CD4-positive, alpha-beta T cell (primary cell): ENCODE measurements at regions not wholly inside any gene's neighbourhood (a gene's known extent, or its start where the extent isn't known, plus 50 kb on each side); places are given as distances from the start of the nearest gene placed in this dataset.

Experiments used
- ATAC-seq: fragments of 200-7000 bp; cut with Tn5 transposase; one replicate; pipeline ENCODE4 v1.10.0; 2022; ENCODE audit warnings: mild to moderate bottlenecking; ENCODE audit not compliant: poor library complexity
- CTCF ChIA-PET: fragments of 350-600 bp; sonication (Branson Sonifier 250); formaldehyde crosslinking; loops from one replicate; lab custom pipeline; 2021; ENCODE audit warnings: antibody characterized with exemption, inconsistent platforms; lab: Charles Lee
- POLR2A ChIA-PET: fragments of 350-600 bp; sonication (Branson Sonifier 250); formaldehyde crosslinking; loops from one replicate; lab custom pipeline; 2021; ENCODE audit warnings: antibody characterized with exemption, inconsistent platforms; lab: Charles Lee
- DNase-seq, 14 experiments: peaks; one replicate each; pipeline ENCODE4 v3.0.0-alpha.2; 2013 to 2020; ENCODE audit warnings: mixed read lengths in 2 of 14
- H3K27ac ChIP-seq, 2 donors: one replicate each; pipeline versions ENCODE4 v1.5.1 to v1.7.0; 2013; ENCODE audit warnings: low read length in 2 of 2, low read depth in 1 of 2, mild to moderate bottlenecking in 1 of 2
- H3K27me3 ChIP-seq, 2 experiments: 1 replicate in 1 of 2; 2 replicates in 1 of 2; pipeline versions ENCODE4 v1.6.1 to v1.7.0; 2013; ENCODE audit warnings: low read length in 2 of 2, control low read depth in 1 of 2, mild to moderate bottlenecking in 1 of 2, moderate library complexity in 1 of 2; ENCODE audit not compliant: insufficient read depth in 2 of 2, control insufficient read depth in 1 of 2
- H3K36me3 ChIP-seq: one replicate; pipeline ENCODE4 v1.6.1; 2013; ENCODE audit warnings: low read length, control low read depth; ENCODE audit not compliant: insufficient read depth
- H3K4me1 ChIP-seq: one replicate; pipeline ENCODE4 v1.6.1; 2013; ENCODE audit warnings: low read length, control low read depth; ENCODE audit not compliant: insufficient read depth
- H3K4me3 ChIP-seq: one replicate; pipeline ENCODE4 v1.5.1; 2013; ENCODE audit warnings: mild to moderate bottlenecking, low read length, moderate library complexity
- H3K9me3 ChIP-seq, 2 experiments: 1 replicate in 1 of 2; 2 replicates in 1 of 2; pipeline versions ENCODE4 v1.6.1 to v1.7.0; 2013; ENCODE audit warnings: low read length in 2 of 2, mild to moderate bottlenecking in 2 of 2, control low read depth in 1 of 2, moderate library complexity in 1 of 2; ENCODE audit not compliant: control insufficient read depth in 1 of 2, insufficient read depth in 1 of 2
- H3K27ac Mint-ChIP-seq: one replicate; pipeline ENCODE4 v1.8.0; 2020; ENCODE audit warnings: mixed read lengths
- H3K27me3 Mint-ChIP-seq: one replicate; pipeline ENCODE4 v1.8.0; 2021; ENCODE audit warnings: mixed read lengths
- H3K36me3 Mint-ChIP-seq: one replicate; pipeline ENCODE4 v1.8.0; 2021; ENCODE audit warnings: low read depth, mixed read lengths
- H3K4me1 Mint-ChIP-seq: one replicate; pipeline ENCODE4 v1.8.0; 2021; ENCODE audit warnings: low read depth, mixed read lengths
- H3K4me3 Mint-ChIP-seq: one replicate; pipeline ENCODE4 v1.8.0; 2020; ENCODE audit warnings: mild to moderate bottlenecking, mixed read lengths
- H3K9me3 Mint-ChIP-seq: one replicate; pipeline ENCODE4 v1.8.0; 2020; ENCODE audit warnings: mixed read lengths
- CTCF ChIP-seq: fragments of 200-600 bp; IDR thresholded peaks from one replicate; pipeline ENCODE4 v1.8.0; 2022; ENCODE audit warnings: antibody characterized with exemption, mild to moderate bottlenecking
- intact Hi-C, 2 experiments: fragments of 100-400 bp; cut with DNase I in 1 of 2; cut with micrococcal nuclease in 1 of 2; formaldehyde crosslinking; loops; one replicate each; pipeline versions ENCODE4 v1.15.1 to v1.9.0; 2023 to 2025; cut with DNase I, micrococcal nuclease

DNA sequence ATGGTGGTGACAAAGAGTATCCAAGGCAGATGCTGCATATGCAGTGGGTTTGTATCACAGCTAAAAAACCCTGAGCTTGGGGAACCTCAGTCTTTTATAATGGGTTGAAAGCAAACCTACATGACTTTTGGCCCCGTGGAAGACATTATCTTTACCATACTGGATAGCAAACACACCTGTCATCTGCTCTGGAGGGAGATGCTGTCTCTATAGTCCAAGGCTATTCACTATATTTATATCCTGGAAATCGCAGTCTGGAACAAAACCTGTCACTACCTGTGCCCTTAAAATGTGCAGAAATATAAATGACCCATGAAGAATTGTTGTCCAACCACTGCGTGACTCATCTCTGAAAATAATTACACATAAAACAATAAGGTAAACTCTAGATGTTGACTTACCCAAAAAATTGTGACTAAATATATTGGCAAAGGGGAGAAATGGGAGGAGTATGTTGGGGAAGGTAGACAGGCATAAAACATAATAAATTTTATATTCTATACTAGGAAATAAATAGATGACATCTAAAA, 121.0 kb upstream of the CXADR start:
- H3K27me3 ChIP-seq, result peaks cover 0 to 6% of the 10 kb centered on the region in 2 experiments
- Mint-ChIP-seq H3K4me1 (no peaks in the 10 kb centered on the region), H3K4me3 (no peak overlapping the region), H3K27me3 (peaks cover 8% of the 10 kb centered on the region), H3K36me3 (no peaks in the 10 kb centered on the region), H3K27ac (no peak overlapping the region), H3K9me3 (no peaks in the 10 kb centered on the region)
- ATAC-seq (no peak), DNase-seq (no peak)
- POLR2A ChIA-PET, result no interaction called here
- no peaks in the 10 kb centered on the region for H3K4me1 ChIP-seq
- no peak overlapping the region for H3K4me3 ChIP-seq
- no peak for TF ChIP-seq CTCF
- H3K36me3 ChIP-seq, result no peaks in the 10 kb centered on the region
- CTCF ChIA-PET, result no interaction called here
- no peaks in the 10 kb centered on the region for H3K9me3 ChIP-seq
- intact Hi-C loops, result no loop called here
- H3K27ac ChIP-seq, result no peak overlapping the region

DNA sequence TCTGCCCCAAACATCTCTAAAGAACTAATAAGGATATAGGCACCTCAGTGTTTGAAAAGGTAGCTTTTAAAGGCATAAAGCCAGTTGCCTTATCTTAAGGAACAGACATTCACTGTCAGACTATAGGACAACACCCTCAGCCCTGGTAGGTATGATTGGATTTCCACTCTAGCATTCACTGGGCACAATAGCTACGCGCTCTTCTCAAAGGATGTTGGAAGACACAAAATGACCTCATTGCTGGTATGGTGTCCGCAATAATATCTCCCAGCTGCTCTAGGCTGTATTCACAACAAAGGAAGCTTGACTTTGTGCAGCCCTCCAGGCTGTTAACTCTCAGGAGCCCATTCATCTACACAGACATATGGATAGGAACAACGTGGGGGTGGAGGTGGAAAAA, 119.4 kb upstream of the CXADR start:
- ChIA-PET CTCF (no interaction called here), POLR2A (no interaction called here)
- H3K4me1 ChIP-seq, result no peaks in the 10 kb centered on the region
- H3K27ac ChIP-seq, result no peak overlapping the region
- no peak for ATAC-seq
- H3K9me3 ChIP-seq, result no peaks in the 10 kb centered on the region
- Mint-ChIP-seq H3K36me3 (no peaks in the 10 kb centered on the region), H3K4me1 (no peaks in the 10 kb centered on the region), H3K27ac (no peak overlapping the region), H3K4me3 (no peak overlapping the region), H3K9me3 (no peaks in the 10 kb centered on the region), H3K27me3 (peaks cover 4% of the 10 kb centered on the region)
- DNase-seq, result no peak
- no peak for TF ChIP-seq CTCF
- H3K36me3 ChIP-seq, result no peaks in the 10 kb centered on the region
- peaks cover 0 to 6% of the 10 kb centered on the region in 2 experiments for H3K27me3 ChIP-seq
- no peak overlapping the region for H3K4me3 ChIP-seq
- intact Hi-C loops, result no loop called here

- Mint-ChIP-seq H3K27me3 (peaks cover 8% of the 10 kb centered on the region), H3K4me1 (no peaks in the 10 kb centered on the region), H3K4me3 (no peak overlapping the region), H3K27ac (no peak overlapping the region), H3K36me3 (no peaks in the 10 kb centered on the region), H3K9me3 (no peaks in the 10 kb centered on the region)
- no peak for ATAC-seq
- ChIA-PET POLR2A (no interaction called here), CTCF (no interaction called here)
- no peak for TF ChIP-seq CTCF
- no peak overlapping the region for H3K27ac ChIP-seq
- no peaks in the 10 kb centered on the region for H3K4me1 ChIP-seq
- no peak overlapping the region for H3K4me3 ChIP-seq
- H3K9me3 ChIP-seq, result no peaks in the 10 kb centered on the region
- intact Hi-C loops, result no loop called here
- H3K36me3 ChIP-seq, result no peaks in the 10 kb centered on the region
- no peak for DNase-seq
- peaks cover 0 to 6% of the 10 kb centered on the region in 2 experiments for H3K27me3 ChIP-seq
Observed at GRCh38 chr21:17396948-17397347, 115.9 kb upstream of the CXADR start.
